ENCODE measurements at regions not wholly inside any gene's neighbourhood (a gene's known extent, or its start where the extent isn't known, plus 50 kb on each side); places are given as distances from the start of the nearest gene placed in this dataset.

DNA sequence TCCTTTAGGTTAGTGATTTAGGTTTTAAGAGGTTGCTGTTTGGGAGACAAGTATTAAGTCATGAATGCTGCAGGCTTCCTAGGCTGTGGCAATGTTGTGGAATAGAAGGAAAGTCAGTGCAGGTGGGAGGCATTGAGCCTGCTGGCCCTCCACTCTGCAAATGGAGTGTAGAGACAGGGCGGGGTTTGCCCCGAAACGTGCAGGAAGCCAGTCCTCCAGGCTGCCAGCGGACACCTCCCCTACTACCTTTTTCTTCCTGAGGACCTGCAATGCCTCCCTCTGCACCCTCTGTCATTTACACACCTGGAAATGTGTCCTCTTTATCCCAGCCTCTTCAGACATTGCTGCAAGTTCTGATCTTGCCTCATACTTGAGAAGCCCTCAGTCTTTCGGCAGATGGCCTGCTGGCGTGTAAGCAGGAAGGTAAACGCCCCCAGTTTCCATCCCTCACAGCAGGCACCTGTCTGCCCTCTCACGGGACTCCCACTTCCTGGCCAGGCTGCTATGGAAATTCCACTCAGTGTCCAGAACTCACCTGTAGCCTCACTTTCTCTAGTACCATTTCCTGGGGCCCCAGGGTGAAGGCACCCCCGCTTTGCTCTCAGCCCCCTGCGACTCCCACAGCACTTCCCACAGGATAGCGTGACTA, 81.6 kb upstream of the BOD1 start:
- Histone ChIP-seq H3K4me3 (ENCODE audit: low read length) (no peak overlapping the region), H3K27ac (ENCODE audit: low read depth, low read length) (no peak overlapping the region), H3K36me3 (ENCODE audit: control insufficient read depth, insufficient read depth, low read length) (no peaks in the 10 kb centered on the region), H3K4me1 (ENCODE audit: control insufficient read depth, insufficient read depth, low read length) (no peaks in the 10 kb centered on the region), H3K9ac (ENCODE audit: low read length) (no peak overlapping the region), H3K27me3 (ENCODE audit: control insufficient read depth, insufficient read depth, low read length) (no peaks in the 10 kb centered on the region)

DNA sequence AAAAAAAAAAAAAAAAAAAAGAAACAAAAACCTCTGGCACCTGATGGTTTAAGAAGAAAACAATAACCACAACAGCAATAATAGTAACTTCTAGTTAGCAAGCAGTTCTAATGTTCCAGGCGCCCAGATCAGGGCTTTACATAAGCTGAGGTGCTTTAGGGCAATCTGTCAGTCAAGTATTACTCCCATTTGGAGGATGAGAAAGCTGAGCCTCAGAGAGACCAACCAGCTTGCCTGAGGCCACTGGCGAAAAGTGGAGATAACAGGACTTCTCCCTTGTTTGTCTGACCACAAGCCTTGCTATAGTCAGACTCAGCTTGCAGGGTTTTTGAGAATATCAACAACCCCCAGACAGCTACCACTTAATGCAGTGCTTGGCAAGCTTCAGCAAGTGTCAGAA, 83.5 kb upstream of the BOD1 start:
- H3K9ac ChIP-seq (ENCODE audit: low read length): no peak overlapping the region
- H3K4me3 ChIP-seq (ENCODE audit: low read length): no peak overlapping the region
- H3K27ac ChIP-seq (ENCODE audit: low read depth, low read length): no peak overlapping the region
- H3K4me1 ChIP-seq (ENCODE audit: control insufficient read depth, insufficient read depth, low read length): no peaks in the 10 kb centered on the region
- H3K36me3 ChIP-seq (ENCODE audit: control insufficient read depth, insufficient read depth, low read length): no peaks in the 10 kb centered on the region
- no peaks in the 10 kb centered on the region for H3K27me3 ChIP-seq (ENCODE audit: control insufficient read depth, insufficient read depth, low read length)

DNA sequence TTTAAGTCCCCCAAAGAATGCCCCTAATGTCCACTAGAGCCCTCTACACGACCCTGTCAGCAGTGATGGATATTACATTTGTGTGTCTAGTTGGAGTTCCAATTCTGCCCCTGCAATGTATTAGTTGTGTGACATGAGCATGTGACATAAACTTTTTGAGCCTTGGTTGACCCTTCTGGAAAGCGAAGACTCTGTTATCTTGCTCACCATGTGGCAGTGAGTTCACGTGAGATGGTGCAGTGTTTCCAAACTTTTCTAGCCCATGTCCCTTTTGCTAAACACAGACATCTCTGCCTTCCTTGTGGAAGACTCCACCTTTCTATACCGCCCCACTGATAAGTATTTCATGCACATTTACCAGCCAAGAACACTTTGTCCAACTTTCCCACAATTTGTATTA, 87.0 kb upstream of the BOD1 start:
- Histone ChIP-seq H3K27ac (ENCODE audit: low read depth, low read length) (no peak overlapping the region), H3K36me3 (ENCODE audit: control insufficient read depth, insufficient read depth, low read length) (no peaks in the 10 kb centered on the region), H3K27me3 (ENCODE audit: control insufficient read depth, insufficient read depth, low read length) (no peaks in the 10 kb centered on the region), H3K4me1 (ENCODE audit: control insufficient read depth, insufficient read depth, low read length) (no peaks in the 10 kb centered on the region), H3K4me3 (ENCODE audit: low read length) (no peak overlapping the region), H3K9ac (ENCODE audit: low read length) (no peak overlapping the region)

DNA sequence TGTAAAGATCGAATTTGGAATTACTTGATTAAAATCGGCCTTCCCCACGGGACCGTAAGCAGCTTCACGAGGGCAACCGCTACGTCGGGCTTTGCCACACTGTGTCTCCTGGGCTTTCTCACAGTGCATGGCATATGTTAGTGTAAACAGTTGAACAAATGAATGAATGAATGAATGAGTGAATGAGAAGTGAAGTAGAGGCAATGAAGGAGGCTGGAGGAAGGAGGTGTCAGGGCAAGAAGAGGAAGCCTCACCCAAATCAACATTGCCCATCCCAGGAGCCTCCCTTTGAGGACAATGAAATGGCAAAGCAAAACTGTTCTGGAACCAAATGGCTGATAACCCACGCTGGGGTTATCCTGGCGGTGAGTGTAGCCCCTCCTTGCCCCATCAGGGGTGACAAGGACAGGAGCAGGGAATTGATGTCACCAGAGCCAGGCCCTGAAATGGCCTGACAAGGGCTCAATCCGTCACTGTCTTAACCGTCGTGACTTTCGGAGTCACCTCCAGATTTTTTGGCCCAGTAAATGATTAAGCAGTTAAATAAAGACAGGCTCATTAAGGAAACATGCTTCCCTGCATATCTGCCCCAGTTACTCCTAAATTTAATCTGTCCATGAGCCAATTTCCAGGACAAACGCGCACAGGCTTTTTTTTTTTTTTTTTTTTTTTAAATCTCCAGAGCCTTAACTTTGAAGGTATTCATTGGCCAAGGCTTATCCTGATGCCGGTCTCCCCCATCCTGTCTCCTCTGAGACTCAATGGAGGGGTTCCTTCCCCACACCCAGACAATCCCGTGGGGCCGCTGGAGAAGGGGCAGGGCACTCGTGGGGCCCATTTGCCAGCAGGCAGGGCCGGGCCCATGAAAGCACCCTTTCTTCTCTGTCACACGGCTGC, 88.4 kb upstream of the BOD1 start:
- H3K9ac ChIP-seq (ENCODE audit: low read length): no peak overlapping the region
- H3K27me3 ChIP-seq (ENCODE audit: control insufficient read depth, insufficient read depth, low read length): no peaks in the 10 kb centered on the region
- H3K4me1 ChIP-seq (ENCODE audit: control insufficient read depth, insufficient read depth, low read length): no peaks in the 10 kb centered on the region
- H3K4me3 ChIP-seq (ENCODE audit: low read length): no peak overlapping the region
- no peaks in the 10 kb centered on the region for H3K36me3 ChIP-seq (ENCODE audit: control insufficient read depth, insufficient read depth, low read length)
- H3K27ac ChIP-seq (ENCODE audit: low read depth, low read length): no peak overlapping the region

DNA sequence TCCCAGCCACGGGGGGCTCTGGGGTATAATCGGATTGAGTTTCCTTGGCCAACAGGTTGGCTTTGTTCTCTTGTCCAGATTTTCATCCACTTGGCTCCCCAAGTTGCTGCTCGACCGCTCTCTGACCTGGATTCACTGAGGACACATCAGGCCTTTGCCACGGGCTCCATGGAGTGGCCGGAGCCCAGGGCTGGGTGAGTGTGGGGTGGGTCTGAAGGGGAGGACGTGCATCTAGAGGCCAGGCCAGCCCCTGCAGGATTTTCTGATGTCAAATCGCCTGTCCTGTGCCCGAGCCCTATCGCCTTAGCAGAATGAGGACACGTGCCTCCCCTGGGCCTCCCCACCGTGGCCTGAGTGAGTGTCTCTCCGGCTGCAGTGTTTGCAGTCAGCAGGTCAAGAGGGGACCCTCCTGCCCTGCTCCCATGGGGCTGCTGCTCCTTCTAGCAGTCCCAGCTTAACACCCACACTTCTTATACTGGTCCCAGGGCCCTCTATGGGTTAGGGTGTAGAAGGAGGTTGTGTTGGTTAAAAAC, 89.1 kb upstream of the BOD1 start:
- H3K27me3 ChIP-seq (ENCODE audit: control insufficient read depth, insufficient read depth, low read length): no peaks in the 10 kb centered on the region
- H3K4me3 ChIP-seq (ENCODE audit: low read length): no peak overlapping the region
- no peak overlapping the region for H3K9ac ChIP-seq (ENCODE audit: low read length)
- H3K36me3 ChIP-seq (ENCODE audit: control insufficient read depth, insufficient read depth, low read length): no peaks in the 10 kb centered on the region
- no peaks in the 10 kb centered on the region for H3K4me1 ChIP-seq (ENCODE audit: control insufficient read depth, insufficient read depth, low read length)
- no peak overlapping the region for H3K27ac ChIP-seq (ENCODE audit: low read depth, low read length)

DNA sequence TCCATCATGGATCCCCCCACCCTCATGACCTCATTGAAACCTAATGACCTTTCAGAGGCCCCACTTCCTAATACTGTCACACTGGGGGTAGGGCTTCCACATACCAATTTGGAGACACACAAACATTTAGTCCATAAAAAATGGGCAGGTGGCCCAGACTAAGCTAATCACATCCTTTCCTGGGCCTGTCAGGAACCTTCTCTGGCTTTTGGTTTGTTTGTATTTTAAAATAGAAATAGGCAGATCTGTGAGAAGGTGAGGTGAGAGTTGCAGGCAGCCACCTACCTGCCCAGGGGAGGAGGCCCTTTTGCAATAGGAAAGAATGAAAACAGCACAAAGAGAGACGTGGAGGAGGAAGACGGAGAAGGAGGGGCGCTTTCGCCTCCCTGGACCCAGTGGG, 90.2 kb upstream of the BOD1 start:
- H3K4me3 ChIP-seq (ENCODE audit: low read length): no peak overlapping the region
- no peaks in the 10 kb centered on the region for H3K27me3 ChIP-seq (ENCODE audit: control insufficient read depth, insufficient read depth, low read length)
- no peak overlapping the region for H3K9ac ChIP-seq (ENCODE audit: low read length)
- H3K4me1 ChIP-seq (ENCODE audit: control insufficient read depth, insufficient read depth, low read length): no peaks in the 10 kb centered on the region
- H3K27ac ChIP-seq (ENCODE audit: low read depth, low read length): no peak overlapping the region
- H3K36me3 ChIP-seq (ENCODE audit: control insufficient read depth, insufficient read depth, low read length): no peaks in the 10 kb centered on the region

DNA sequence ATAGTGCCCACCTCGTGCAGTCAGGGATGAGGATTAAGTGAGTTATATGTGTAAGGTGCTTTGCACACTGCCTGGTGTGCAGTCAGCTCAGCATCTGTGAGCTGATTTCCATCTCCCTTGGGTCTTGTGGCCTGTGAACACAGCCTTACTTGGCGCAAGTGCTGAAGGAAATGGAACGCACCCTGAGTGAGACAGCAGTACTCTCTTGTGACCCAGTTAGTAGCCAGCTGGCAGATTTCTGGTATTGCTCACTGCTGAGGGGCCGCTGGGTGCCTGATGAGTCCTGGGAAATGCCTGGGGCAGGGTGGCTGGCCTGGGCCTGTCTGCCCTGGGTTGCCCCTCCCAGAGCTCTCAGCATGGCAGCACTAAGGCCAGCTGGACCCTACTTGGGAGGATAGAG, 90.9 kb upstream of the BOD1 start:
- Histone ChIP-seq H3K36me3 (ENCODE audit: control insufficient read depth, insufficient read depth, low read length) (no peaks in the 10 kb centered on the region), H3K27ac (ENCODE audit: low read depth, low read length) (no peak overlapping the region), H3K4me3 (ENCODE audit: low read length) (no peak overlapping the region), H3K9ac (ENCODE audit: low read length) (no peak overlapping the region), H3K4me1 (ENCODE audit: control insufficient read depth, insufficient read depth, low read length) (no peaks in the 10 kb centered on the region), H3K27me3 (ENCODE audit: control insufficient read depth, insufficient read depth, low read length) (no peaks in the 10 kb centered on the region)

DNA sequence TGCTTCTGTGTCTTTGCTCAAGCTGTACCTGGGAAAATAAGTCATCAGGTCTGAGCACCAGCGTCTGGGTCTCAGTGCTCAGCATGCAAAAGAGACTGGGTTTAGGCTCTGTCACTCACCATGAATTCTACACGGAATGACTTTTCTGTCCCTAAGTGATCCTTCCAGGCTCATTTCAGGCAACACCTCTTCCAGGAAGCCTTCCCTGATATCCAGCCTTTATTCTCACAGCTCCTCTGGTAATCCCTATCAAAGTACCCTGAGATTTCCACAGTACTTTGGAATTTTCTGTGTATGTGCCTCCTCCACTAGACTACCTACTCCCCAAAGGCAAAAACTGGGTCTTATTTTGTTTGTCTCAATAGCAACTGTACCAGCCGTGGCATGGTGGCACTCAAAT, 92.7 kb upstream of the BOD1 start:
- Histone ChIP-seq H3K36me3 (ENCODE audit: control insufficient read depth, insufficient read depth, low read length) (no peaks in the 10 kb centered on the region), H3K4me1 (ENCODE audit: control insufficient read depth, insufficient read depth, low read length) (no peaks in the 10 kb centered on the region), H3K9ac (ENCODE audit: low read length) (no peak overlapping the region), H3K4me3 (ENCODE audit: low read length) (no peak overlapping the region), H3K27ac (ENCODE audit: low read depth, low read length) (no peak overlapping the region), H3K27me3 (ENCODE audit: control insufficient read depth, insufficient read depth, low read length) (no peaks in the 10 kb centered on the region)

DNA sequence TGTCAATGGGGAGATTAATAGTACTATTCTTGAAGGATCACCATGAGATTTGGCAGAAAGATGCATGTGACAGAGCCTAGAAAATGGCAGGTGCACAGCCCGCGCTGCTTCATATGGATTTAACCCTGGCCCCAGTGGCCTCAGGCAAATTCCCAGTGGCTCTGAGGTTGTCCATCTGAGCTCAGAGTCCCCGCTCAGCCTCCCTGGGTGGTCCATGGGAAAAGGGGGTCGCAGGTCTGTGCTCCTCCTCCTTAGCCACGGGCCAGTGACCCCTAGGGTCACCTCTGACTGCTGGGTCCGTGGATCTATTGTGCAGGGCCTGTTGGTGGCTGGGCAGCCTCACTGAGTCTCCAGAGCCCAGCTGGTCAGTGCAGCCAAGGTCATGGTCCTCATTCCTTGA, 93.3 kb upstream of the BOD1 start:
- no peak overlapping the region for H3K9ac ChIP-seq (ENCODE audit: low read length)
- no peaks in the 10 kb centered on the region for H3K36me3 ChIP-seq (ENCODE audit: control insufficient read depth, insufficient read depth, low read length)
- no peak overlapping the region for H3K27ac ChIP-seq (ENCODE audit: low read depth, low read length)
- H3K27me3 ChIP-seq (ENCODE audit: control insufficient read depth, insufficient read depth, low read length): no peaks in the 10 kb centered on the region
- H3K4me1 ChIP-seq (ENCODE audit: control insufficient read depth, insufficient read depth, low read length): no peaks in the 10 kb centered on the region
- no peak overlapping the region for H3K4me3 ChIP-seq (ENCODE audit: low read length)

DNA sequence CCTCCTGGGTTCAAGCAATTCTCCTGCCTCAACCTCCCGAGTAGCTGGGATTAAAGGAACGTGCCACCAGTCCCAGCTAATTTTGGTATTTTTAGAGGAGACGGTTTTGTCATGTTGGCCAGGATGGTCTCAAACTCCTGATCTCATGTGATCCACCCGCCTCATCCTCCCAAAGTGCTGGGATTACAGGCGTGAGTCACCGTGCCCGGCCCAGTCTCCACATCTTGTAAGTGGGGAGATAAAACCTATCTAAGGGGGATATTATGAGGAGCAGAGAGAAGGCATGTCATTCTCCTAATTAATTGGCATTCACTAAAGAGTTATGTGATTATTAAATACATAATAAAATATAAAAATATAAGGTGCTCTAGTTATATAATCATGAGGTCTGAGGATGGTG, 94.1 kb upstream of the BOD1 start:
- Histone ChIP-seq H3K4me1 (ENCODE audit: control insufficient read depth, insufficient read depth, low read length) (no peaks in the 10 kb centered on the region), H3K36me3 (ENCODE audit: control insufficient read depth, insufficient read depth, low read length) (no peaks in the 10 kb centered on the region), H3K27me3 (ENCODE audit: control insufficient read depth, insufficient read depth, low read length) (no peaks in the 10 kb centered on the region), H3K9ac (ENCODE audit: low read length) (no peak overlapping the region), H3K4me3 (ENCODE audit: low read length) (no peak overlapping the region), H3K27ac (ENCODE audit: low read depth, low read length) (no peak overlapping the region)

DNA sequence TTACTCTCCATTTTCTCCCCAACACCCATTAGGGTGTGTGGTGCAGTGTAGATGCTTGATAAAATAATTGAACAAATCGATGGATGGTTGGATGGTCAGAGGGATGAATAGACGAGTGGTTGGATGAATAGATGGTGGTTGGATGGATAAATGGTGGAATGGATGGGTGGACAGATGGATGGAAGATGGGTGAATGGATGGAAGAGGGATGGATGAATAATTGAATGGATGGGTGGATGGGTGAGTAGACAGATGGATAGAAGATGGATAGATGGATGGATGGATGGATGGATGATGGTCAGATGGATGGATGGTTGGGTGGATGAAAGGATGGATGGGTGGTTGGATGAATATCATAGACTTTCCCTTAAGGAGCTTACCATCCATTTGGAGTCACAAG, 95.0 kb upstream of the BOD1 start:
- Histone ChIP-seq H3K9ac (ENCODE audit: low read length) (no peak overlapping the region), H3K27me3 (ENCODE audit: control insufficient read depth, insufficient read depth, low read length) (no peaks in the 10 kb centered on the region), H3K4me1 (ENCODE audit: control insufficient read depth, insufficient read depth, low read length) (no peaks in the 10 kb centered on the region), H3K4me3 (ENCODE audit: low read length) (no peak overlapping the region), H3K36me3 (ENCODE audit: control insufficient read depth, insufficient read depth, low read length) (no peaks in the 10 kb centered on the region), H3K27ac (ENCODE audit: low read depth, low read length) (no peak overlapping the region)

DNA sequence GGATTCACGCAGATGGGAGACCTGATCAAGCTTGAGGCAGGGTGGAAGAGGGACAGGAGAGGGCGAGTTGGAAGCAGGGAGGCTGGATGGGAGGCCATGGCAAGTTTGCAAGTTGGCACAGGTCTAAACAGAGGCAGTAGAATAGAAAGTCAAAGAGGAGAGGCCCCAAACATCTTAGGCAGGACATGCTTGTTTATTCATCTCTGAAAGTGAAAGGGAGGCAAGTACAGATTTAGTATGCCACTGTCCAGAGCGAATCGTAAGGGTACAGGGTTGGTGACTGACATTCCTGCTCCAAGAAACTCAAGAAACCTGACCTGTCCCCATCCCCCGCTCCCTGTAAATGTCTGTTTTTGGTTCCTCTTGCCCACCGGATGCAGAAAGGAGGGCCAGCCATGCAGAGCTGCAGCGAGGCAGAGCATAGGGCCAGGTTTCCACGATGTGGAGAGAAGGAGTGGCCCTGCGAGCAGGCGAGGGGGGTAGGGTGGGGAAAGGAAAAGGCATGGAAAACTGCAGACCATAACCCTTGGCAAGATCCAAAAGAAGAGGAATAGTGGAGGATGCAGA, 96.2 kb upstream of the BOD1 start:
- Histone ChIP-seq H3K4me1 (ENCODE audit: control insufficient read depth, insufficient read depth, low read length) (no peaks in the 10 kb centered on the region), H3K4me3 (ENCODE audit: low read length) (no peak overlapping the region), H3K36me3 (ENCODE audit: control insufficient read depth, insufficient read depth, low read length) (no peaks in the 10 kb centered on the region), H3K27me3 (ENCODE audit: control insufficient read depth, insufficient read depth, low read length) (no peaks in the 10 kb centered on the region), H3K27ac (ENCODE audit: low read depth, low read length) (no peak overlapping the region), H3K9ac (ENCODE audit: low read length) (no peak overlapping the region)
